ENCODE measurements at regions not wholly inside any gene's neighbourhood (a gene's known extent, or its start where the extent isn't known, plus 50 kb on each side); places are given as distances from the start of the nearest gene placed in this dataset.

DNA sequence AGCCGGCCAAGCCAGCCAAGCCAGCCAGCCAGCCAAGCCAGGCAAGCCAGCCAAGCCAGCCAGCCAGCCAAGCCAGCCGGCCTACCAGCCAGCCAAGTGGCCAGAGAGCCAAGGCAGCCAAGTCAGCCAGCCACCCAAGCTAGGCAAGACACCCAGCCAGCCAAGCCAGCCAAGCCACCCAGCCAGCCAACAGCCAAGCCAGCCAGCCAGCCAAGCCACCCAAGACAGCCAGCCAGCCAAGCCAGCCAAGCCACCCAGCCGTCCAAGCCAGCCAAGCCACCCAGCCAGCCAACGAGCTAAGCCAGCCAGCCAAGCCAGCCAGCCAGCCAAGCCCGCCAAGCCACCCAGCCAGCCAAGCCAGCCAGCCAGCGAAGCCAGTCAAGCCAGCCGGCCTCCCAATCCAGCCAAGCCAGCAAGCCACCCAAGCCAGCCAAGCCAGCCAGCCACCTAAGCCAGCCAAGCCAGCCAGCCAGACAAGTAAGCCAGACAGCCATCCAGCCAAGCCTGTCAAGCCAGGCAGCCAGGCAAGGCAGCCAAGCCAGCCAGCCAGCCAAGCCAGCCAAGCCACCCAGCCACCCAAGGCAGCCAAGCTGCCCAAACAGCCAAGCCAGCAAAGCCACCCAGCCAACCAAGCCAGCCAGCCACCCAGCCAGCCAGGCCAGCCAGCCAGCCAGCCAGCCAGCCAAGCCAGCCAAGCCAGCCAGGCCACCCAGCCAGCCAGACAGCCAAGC lies 200.5 kb downstream of the GOLGA6L6 start:
- TF ChIP-seq RCOR1 (IDR thresholded peaks at IDR 0.05; ENCODE audit: insufficient replicate concordance, low read length) (no peak), POLR2A (IDR thresholded peaks at IDR 0.05; ENCODE audit: low read depth, low read length) (no peak), RFX5 (IDR thresholded peaks at IDR 0.05; ENCODE audit: low read depth, low read length) (no peak), MXI1 (IDR thresholded peaks at IDR 0.05; ENCODE audit: borderline replicate concordance, low read depth, low read length) (no peak), CEBPB (IDR thresholded peaks at IDR 0.05; ENCODE audit: low read depth, low read length) (no peak), MAZ (IDR thresholded peaks at IDR 0.05; ENCODE audit: borderline replicate concordance, low read depth, low read length) (no peak), RAD21 (IDR thresholded peaks at IDR 0.05; ENCODE audit: low read length) (no peak)
- TF ChIP-seq, protein P1, sequence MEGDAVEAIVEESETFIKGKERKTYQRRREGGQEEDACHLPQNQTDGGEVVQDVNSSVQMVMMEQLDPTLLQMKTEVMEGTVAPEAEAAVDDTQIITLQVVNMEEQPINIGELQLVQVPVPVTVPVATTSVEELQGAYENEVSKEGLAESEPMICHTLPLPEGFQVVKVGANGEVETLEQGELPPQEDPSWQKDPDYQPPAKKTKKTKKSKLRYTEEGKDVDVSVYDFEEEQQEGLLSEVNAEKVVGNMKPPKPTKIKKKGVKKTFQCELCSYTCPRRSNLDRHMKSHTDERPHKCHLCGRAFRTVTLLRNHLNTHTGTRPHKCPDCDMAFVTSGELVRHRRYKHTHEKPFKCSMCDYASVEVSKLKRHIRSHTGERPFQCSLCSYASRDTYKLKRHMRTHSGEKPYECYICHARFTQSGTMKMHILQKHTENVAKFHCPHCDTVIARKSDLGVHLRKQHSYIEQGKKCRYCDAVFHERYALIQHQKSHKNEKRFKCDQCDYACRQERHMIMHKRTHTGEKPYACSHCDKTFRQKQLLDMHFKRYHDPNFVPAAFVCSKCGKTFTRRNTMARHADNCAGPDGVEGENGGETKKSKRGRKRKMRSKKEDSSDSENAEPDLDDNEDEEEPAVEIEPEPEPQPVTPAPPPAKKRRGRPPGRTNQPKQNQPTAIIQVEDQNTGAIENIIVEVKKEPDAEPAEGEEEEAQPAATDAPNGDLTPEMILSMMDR (conservative IDR thresholded peaks at IDR 0.05; ENCODE audit: low read depth, low read length) = no peak
- TF ChIP-seq, protein P2, sequence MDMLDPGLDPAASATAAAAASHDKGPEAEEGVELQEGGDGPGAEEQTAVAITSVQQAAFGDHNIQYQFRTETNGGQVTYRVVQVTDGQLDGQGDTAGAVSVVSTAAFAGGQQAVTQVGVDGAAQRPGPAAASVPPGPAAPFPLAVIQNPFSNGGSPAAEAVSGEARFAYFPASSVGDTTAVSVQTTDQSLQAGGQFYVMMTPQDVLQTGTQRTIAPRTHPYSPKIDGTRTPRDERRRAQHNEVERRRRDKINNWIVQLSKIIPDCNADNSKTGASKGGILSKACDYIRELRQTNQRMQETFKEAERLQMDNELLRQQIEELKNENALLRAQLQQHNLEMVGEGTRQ (IDR thresholded peaks at IDR 0.05; ENCODE audit: low read depth, low read length) = no peak
